Gastrocnemius medialis (tissue), 4 donors: ENCODE measurements at regions not wholly inside any gene's neighbourhood (a gene's known extent, or its start where the extent isn't known, plus 50 kb on each side); places are given as distances from the start of the nearest gene placed in this dataset.

Experiments
- CTCF ChIP-seq, 5 experiments: fragments of 450-650 bp in 3 of 5; fragments of 200-600 bp in 2 of 5; sonication (generic) in 2 of 5; IDR thresholded peaks in 4 of 5; conservative IDR thresholded peaks in 1 of 5; 1 replicate in 4 of 5; 2 replicates in 1 of 5; pipeline ENCODE4 v1.5.1; 2016 to 2019; ENCODE audit warnings: antibody characterized with exemption in 5 of 5, mild to moderate bottlenecking in 3 of 5, moderate library complexity in 3 of 5
- POLR2A ChIP-seq, 2 donors: fragments of 450-650 bp; IDR thresholded peaks; one replicate each; pipeline ENCODE4 v1.6.1; 2017; ENCODE audit warnings: antibody characterized with exemption in 2 of 2, mild to moderate bottlenecking in 2 of 2, moderate library complexity in 2 of 2

- no peak for TF ChIP-seq CTCF (IDR thresholded peaks at IDR 0.05 in 4 of 5, conservative IDR thresholded peaks at IDR 0.05 in 1 of 5)
- TF ChIP-seq POLR2A (IDR thresholded peaks at IDR 0.05) = no peak
Measured at GRCh38 chr5:25362799-25363198, 718.0 kb upstream of the CDH10 start.
